NCI-H748 (cell line): ENCODE measurements at regions not wholly inside any gene's neighbourhood (a gene's known extent, or its start where the extent isn't known, plus 50 kb on each side); places are given as distances from the start of the nearest gene placed in this dataset.

Source experiments
- DNase-seq: peaks from one replicate; lab custom pipeline; 2025; ENCODE audit not compliant: unreplicated experiment; lab: John Stamatoyannopoulos, UW

- DNase-seq, result no peak
Measured at GRCh38 chr9:18371141-18371540, 102.8 kb upstream of the ADAMTSL1 start.

GRCh38 chr9:18371621-18372020 lies 102.3 kb upstream of the ADAMTSL1 start:
- DNase-seq, result no peak

GRCh38 chr9:18379073-18379811 lies 94.7 kb upstream of the ADAMTSL1 start:
- peak; percentile 35 for DNase-seq

GRCh38 chr9:18382243-18382642 lies 91.7 kb upstream of the ADAMTSL1 start:
- no peak for DNase-seq

- no peak for DNase-seq
Measured at GRCh38 chr9:18384066-18384465, 89.9 kb upstream of the ADAMTSL1 start.

GRCh38 chr9:18385696-18386490 lies 88.1 kb upstream of the ADAMTSL1 start:
- DNase-seq, result no peak

- peak; percentile 61 for DNase-seq
Measured at GRCh38 chr9:18390393-18390792, 83.6 kb upstream of the ADAMTSL1 start.

GRCh38 chr9:18393340-18394130 lies 80.4 kb upstream of the ADAMTSL1 start:
- peak; percentile 100 for DNase-seq

- peak; percentile 81 for DNase-seq
Measured at GRCh38 chr9:18394847-18395351, 79.1 kb upstream of the ADAMTSL1 start.

GRCh38 chr9:18396102-18396728 lies 77.7 kb upstream of the ADAMTSL1 start:
- peak; percentile 84 for DNase-seq

GRCh38 chr9:18397076-18397475 lies 76.9 kb upstream of the ADAMTSL1 start:
- DNase-seq, result peak; percentile 48

- peak; percentile 98 for DNase-seq
Measured at GRCh38 chr9:18398038-18398437, 75.9 kb upstream of the ADAMTSL1 start.

GRCh38 chr9:18404434-18405029 lies 69.4 kb upstream of the ADAMTSL1 start:
- DNase-seq, result peak; percentile 51

GRCh38 chr9:18405240-18405639 lies 68.7 kb upstream of the ADAMTSL1 start:
- DNase-seq, result peak; percentile 11

- no peak for DNase-seq
Measured at GRCh38 chr9:18410983-18411382, 63.0 kb upstream of the ADAMTSL1 start.

GRCh38 chr9:18421391-18421790 lies 52.6 kb upstream of the ADAMTSL1 start:
- DNase-seq, result peak; percentile 43

GRCh38 chr9:18422296-18423036 lies 51.5 kb upstream of the ADAMTSL1 start:
- no peak for DNase-seq

GRCh38 chr9:18423791-18424531 lies 50.0 kb upstream of the ADAMTSL1 start:
- no peak for DNase-seq
